ENCODE measurements at regions not wholly inside any gene's neighbourhood (a gene's known extent, or its start where the extent isn't known, plus 50 kb on each side); places are given as distances from the start of the nearest gene placed in this dataset.

GRCh38 chr4:22336822-22337221 lies 179.0 kb downstream of the ADGRA3 start:
- Mint-ChIP-seq H3K9me3 (peaks cover 0 to 9% (median 3%) of the 10 kb centered on the region in 6 donors), H3K27me3 (ENCODE audit: low read depth in 3 of 3) (peaks cover 0 to 5% (median 4%) of the 10 kb centered on the region in 3 donors), H3K4me1 (no peaks in the 10 kb centered on the region), H3K4me3 (no peak overlapping the region), H3K27ac (no peak overlapping the region), H3K36me3 (no peaks in the 10 kb centered on the region)
- no peak for DNase-seq

- Mint-ChIP-seq H3K27ac (no peak overlapping the region), H3K4me3 (no peak overlapping the region), H3K4me1 (no peaks in the 10 kb centered on the region), H3K27me3 (ENCODE audit: low read depth in 3 of 3) (peaks cover 2 to 5% (median 2%) of the 10 kb centered on the region in 3 donors), H3K36me3 (no peaks in the 10 kb centered on the region), H3K9me3 (peaks cover 0 to 10% (median 2%) of the 10 kb centered on the region in 6 donors)
- DNase-seq = no peak
These were observed 181.7 kb downstream of the ADGRA3 start for GRCh38 chr4:22334155-22334554.

- no peak for DNase-seq
- Mint-ChIP-seq H3K27me3 (ENCODE audit: low read depth in 3 of 3) (peaks cover 0 to 3% (median 1%) of the 10 kb centered on the region in 3 donors), H3K4me1 (no peaks in the 10 kb centered on the region), H3K4me3 (no peak overlapping the region), H3K36me3 (no peaks in the 10 kb centered on the region), H3K9me3 (peaks cover 0 to 19% (median 3%) of the 10 kb centered on the region in 6 donors), H3K27ac (no peak overlapping the region)
These were observed 191.4 kb downstream of the ADGRA3 start for GRCh38 chr4:22324422-22324821.

- peaks cover 0 to 3% (median 0%) of the 10 kb centered on the region in 3 donors for H3K27me3 Mint-ChIP-seq (ENCODE audit: low read depth in 3 of 3)
- DNase-seq = no peak
- no peaks in the 10 kb centered on the region for H3K36me3 Mint-ChIP-seq
- no peaks in the 10 kb centered on the region for H3K4me1 Mint-ChIP-seq
- no peak overlapping the region for H3K4me3 Mint-ChIP-seq
- H3K27ac Mint-ChIP-seq = no peak overlapping the region
- peaks cover 0 to 14% (median 2%) of the 10 kb centered on the region in 6 donors for H3K9me3 Mint-ChIP-seq
These were observed 192.2 kb downstream of the ADGRA3 start for GRCh38 chr4:22323691-22324090.

GRCh38 chr4:22322996-22323395 lies 192.9 kb downstream of the ADGRA3 start:
- H3K4me3 Mint-ChIP-seq = no peak overlapping the region
- H3K36me3 Mint-ChIP-seq = no peaks in the 10 kb centered on the region
- no peaks in the 10 kb centered on the region for H3K4me1 Mint-ChIP-seq
- H3K9me3 Mint-ChIP-seq = peaks cover 0 to 11% (median 2%) of the 10 kb centered on the region in 6 donors
- DNase-seq = no peak
- H3K27ac Mint-ChIP-seq = no peak overlapping the region
- H3K27me3 Mint-ChIP-seq (ENCODE audit: low read depth in 3 of 3) = peaks cover 0 to 3% (median 0%) of the 10 kb centered on the region in 3 donors

GRCh38 chr4:22315628-22316027 lies 200.2 kb downstream of the ADGRA3 start:
- H3K4me3 Mint-ChIP-seq = no peak overlapping the region

GRCh38 chr4:22313976-22314375 lies 201.9 kb downstream of the ADGRA3 start:
- H3K4me1 Mint-ChIP-seq = no peaks in the 10 kb centered on the region
- peaks cover 0 to 5% (median 1%) of the 10 kb centered on the region in 6 donors for H3K9me3 Mint-ChIP-seq
- H3K4me3 Mint-ChIP-seq = no peak overlapping the region
- peaks cover 0 to 5% (median 0%) of the 10 kb centered on the region in 3 donors for H3K27me3 Mint-ChIP-seq (ENCODE audit: low read depth in 3 of 3)
- DNase-seq = no peak
- H3K27ac Mint-ChIP-seq = no peak overlapping the region
- no peaks in the 10 kb centered on the region for H3K36me3 Mint-ChIP-seq

More at GRCh38 chr4:22315628-22316027, 200.2 kb downstream of the ADGRA3 start:
- DNase-seq = no peak
- H3K27me3 Mint-ChIP-seq (ENCODE audit: low read depth in 3 of 3) = peaks cover 0 to 5% (median 0%) of the 10 kb centered on the region in 3 donors
- H3K36me3 Mint-ChIP-seq = no peaks in the 10 kb centered on the region
- H3K9me3 Mint-ChIP-seq = peaks cover 0 to 7% (median under 1%) of the 10 kb centered on the region in 6 donors
- no peak overlapping the region for H3K27ac Mint-ChIP-seq
- no peaks in the 10 kb centered on the region for H3K4me1 Mint-ChIP-seq

- no peaks in the 10 kb centered on the region for H3K36me3 Mint-ChIP-seq
- H3K4me1 Mint-ChIP-seq = no peaks in the 10 kb centered on the region
- H3K27ac Mint-ChIP-seq = no peak overlapping the region
- no peak for DNase-seq
- H3K27me3 Mint-ChIP-seq (ENCODE audit: low read depth in 3 of 3) = peaks cover 0 to 5% (median 0%) of the 10 kb centered on the region in 3 donors
- peaks cover 0 to 4% (median 1%) of the 10 kb centered on the region in 6 donors for H3K9me3 Mint-ChIP-seq
- H3K4me3 Mint-ChIP-seq = no peak overlapping the region
These were observed 203.8 kb downstream of the ADGRA3 start for GRCh38 chr4:22312113-22312512.

- Mint-ChIP-seq H3K4me3 (no peak overlapping the region), H3K36me3 (peaks cover 0 to 7% (median 4%) of the 10 kb centered on the region in 3 donors), H3K4me1 (no peaks in the 10 kb centered on the region), H3K27ac (no peak overlapping the region), H3K9me3 (peaks cover 9 to 50% (median 19%) of the 10 kb centered on the region in 6 donors), H3K27me3 (ENCODE audit: low read depth in 3 of 3) (no peaks in the 10 kb centered on the region)
- no peak for DNase-seq
These were observed 214.6 kb downstream of the ADGRA3 start for GRCh38 chr4:22301253-22301652.

GRCh38 chr4:22299678-22300077 lies 216.2 kb downstream of the ADGRA3 start:
- Mint-ChIP-seq H3K27me3 (ENCODE audit: low read depth in 3 of 3) (no peaks in the 10 kb centered on the region), H3K36me3 (peaks cover 0 to 7% (median 0%) of the 10 kb centered on the region in 3 donors), H3K4me3 (no peak overlapping the region), H3K27ac (no peak overlapping the region), H3K4me1 (no peaks in the 10 kb centered on the region), H3K9me3 (peaks cover 5 to 48% (median 16%) of the 10 kb centered on the region in 6 donors)
- no peak for DNase-seq

GRCh38 chr4:22287631-22288030 lies 228.2 kb downstream of the ADGRA3 start:
- DNase-seq = no peak
- Mint-ChIP-seq H3K36me3 (no peaks in the 10 kb centered on the region), H3K27ac (no peak overlapping the region), H3K9me3 (peaks cover 0 to 26% (median 7%) of the 10 kb centered on the region in 6 donors), H3K27me3 (ENCODE audit: low read depth in 3 of 3) (peaks cover 0 to 4% (median 2%) of the 10 kb centered on the region in 3 donors), H3K4me1 (no peaks in the 10 kb centered on the region), H3K4me3 (no peak overlapping the region)

- no peaks in the 10 kb centered on the region for H3K4me1 Mint-ChIP-seq
- H3K27me3 Mint-ChIP-seq (ENCODE audit: low read depth in 3 of 3) = peaks cover 1 to 4% (median 2%) of the 10 kb centered on the region in 3 donors
- no peak for DNase-seq
- H3K4me3 Mint-ChIP-seq = no peak overlapping the region
- peaks cover 7 to 44% (median 10%) of the 10 kb centered on the region in 6 donors for H3K9me3 Mint-ChIP-seq
- H3K27ac Mint-ChIP-seq = no peak overlapping the region
- H3K36me3 Mint-ChIP-seq = no peaks in the 10 kb centered on the region
These were observed 247.4 kb downstream of the ADGRA3 start for GRCh38 chr4:22268350-22269025.

GRCh38 chr4:22264261-22264660 lies 251.6 kb downstream of the ADGRA3 start:
- H3K27me3 Mint-ChIP-seq (ENCODE audit: low read depth in 3 of 3) = peaks cover 1 to 4% (median 2%) of the 10 kb centered on the region in 3 donors
- H3K4me1 Mint-ChIP-seq = no peaks in the 10 kb centered on the region
- H3K27ac Mint-ChIP-seq = no peak overlapping the region
- H3K9me3 Mint-ChIP-seq = peaks cover 13 to 48% (median 17%) of the 10 kb centered on the region in 6 donors
- no peaks in the 10 kb centered on the region for H3K36me3 Mint-ChIP-seq
- H3K4me3 Mint-ChIP-seq = no peak overlapping the region
- no peak for DNase-seq

GRCh38 chr4:22253431-22253830 lies 262.4 kb downstream of the ADGRA3 start:
- no peaks in the 10 kb centered on the region for H3K36me3 Mint-ChIP-seq
- H3K4me3 Mint-ChIP-seq = no peak overlapping the region
- DNase-seq = no peak
- H3K9me3 Mint-ChIP-seq = peaks cover 0 to 22% (median 4%) of the 10 kb centered on the region in 6 donors
- H3K27ac Mint-ChIP-seq = no peak overlapping the region
- H3K4me1 Mint-ChIP-seq = no peaks in the 10 kb centered on the region
- H3K27me3 Mint-ChIP-seq (ENCODE audit: low read depth in 3 of 3) = peaks cover 0 to 3% (median 0%) of the 10 kb centered on the region in 3 donors
